ENCODE measurements at regions not wholly inside any gene's neighbourhood (a gene's known extent, or its start where the extent isn't known, plus 50 kb on each side); places are given as distances from the start of the nearest gene placed in this dataset.

DNA sequence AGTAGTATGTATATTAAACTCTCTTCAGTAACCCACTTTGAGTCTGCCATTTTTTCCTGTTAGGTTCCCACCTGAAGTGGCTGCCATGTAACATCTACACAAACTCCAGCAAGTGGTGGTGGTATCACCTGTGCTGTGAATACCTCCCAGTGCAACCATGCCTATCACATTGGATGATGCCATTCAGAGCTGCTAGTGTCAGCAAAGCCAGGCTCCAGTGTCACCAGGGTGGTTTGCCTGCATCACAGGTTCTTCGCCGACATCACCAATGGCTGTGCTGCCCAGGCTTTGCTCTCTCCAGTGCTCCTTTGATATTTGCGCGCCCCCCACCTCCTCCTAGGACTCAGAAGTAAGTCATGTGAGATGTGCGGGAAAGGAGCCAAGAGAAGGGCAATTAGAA, 162.6 kb upstream of the FOXA2 start:
- no peak for TF ChIP-seq CTCF (IDR thresholded peaks at IDR 0.05)
- no peak for TF ChIP-seq POLR2A (IDR thresholded peaks at IDR 0.05)
- no peak for TF ChIP-seq POLR2AphosphoS5 (IDR thresholded peaks at IDR 0.05; ENCODE audit: insufficient read depth in 1 of 2, low read depth in 1 of 2)
